Stimulated activated effector memory CD8-positive, alpha-beta T cell treated with anti-CD3 and anti-CD28 coated beads, Interleukin-12 subunit alpha, Interleukin-12 subunit beta, amount 100 ng/mL, for 72 hours (primary cell): ENCODE measurements at regions not wholly inside any gene's neighbourhood (a gene's known extent, or its start where the extent isn't known, plus 50 kb on each side); places are given as distances from the start of the nearest gene placed in this dataset.
"Not testable (repeated sequence)": the region's sequence is repeated elsewhere in the genome, so short reads cannot be mapped to it uniquely, and the experiment has no call there.

Experiments
- ATAC-seq: fragments of 150-1000 bp; cut with Tn5 transposase; 2 replicates; pipeline ENCODE4 v1.10.0; 2021
- DNase-seq, 2 donors: peaks; one replicate each; pipeline ENCODE4 v3.0.0; 2021 to 2022; ENCODE audit warnings: low spot score in 2 of 2
- H3K27ac Mint-ChIP-seq: one replicate; pipeline ENCODE4 v1.8.0; 2022; ENCODE audit warnings: mild to moderate bottlenecking, mixed read lengths
- H3K36me3 Mint-ChIP-seq: one replicate; pipeline ENCODE4 v1.8.0; 2022; ENCODE audit warnings: mild to moderate bottlenecking, mixed read lengths
- H3K4me1 Mint-ChIP-seq: one replicate; pipeline ENCODE4 v1.8.0; 2022; ENCODE audit warnings: mixed read lengths
- H3K4me3 Mint-ChIP-seq: one replicate; pipeline ENCODE4 v1.8.0; 2022; ENCODE audit warnings: mild to moderate bottlenecking, mixed read lengths
- H3K9me3 Mint-ChIP-seq: one replicate; pipeline ENCODE4 v1.8.0; 2022; ENCODE audit warnings: mixed read lengths

- Mint-ChIP-seq H3K9me3 (peaks cover 4% of the 10 kb centered on the region), H3K27ac (no peak overlapping the region), H3K4me1 (no peaks in the 10 kb centered on the region), H3K36me3 (no peaks in the 10 kb centered on the region), H3K4me3 (no peak overlapping the region)
- no peak for DNase-seq
- peak; percentile 55 for ATAC-seq
Observed at GRCh38 chr10:37733822-37734221, 123.6 kb downstream of the ZNF248 start.

- H3K36me3 Mint-ChIP-seq = no peaks in the 10 kb centered on the region
- DNase-seq = no peak
- ATAC-seq = no peak
- H3K4me1 Mint-ChIP-seq = no peaks in the 10 kb centered on the region
- no peak overlapping the region for H3K4me3 Mint-ChIP-seq
- peaks cover 4% of the 10 kb centered on the region for H3K9me3 Mint-ChIP-seq
- H3K27ac Mint-ChIP-seq = no peak overlapping the region
Observed at GRCh38 chr10:37732685-37733084, 124.7 kb downstream of the ZNF248 start.

- Mint-ChIP-seq H3K4me3 (no peak overlapping the region), H3K36me3 (no peaks in the 10 kb centered on the region), H3K27ac (no peak overlapping the region), H3K9me3 (peaks cover 4% of the 10 kb centered on the region), H3K4me1 (no peaks in the 10 kb centered on the region)
- no peak for DNase-seq
- no peak for ATAC-seq
Observed at GRCh38 chr10:37728830-37729229, 128.6 kb downstream of the ZNF248 start.

GRCh38 chr10:37727491-37728352 lies 129.7 kb downstream of the ZNF248 start:
- no peaks in the 10 kb centered on the region for H3K4me1 Mint-ChIP-seq
- no peak for ATAC-seq

GRCh38 chr10:37721100-37721499 lies 136.3 kb downstream of the ZNF248 start:
- H3K4me3 Mint-ChIP-seq = no peak overlapping the region
- no peaks in the 10 kb centered on the region for H3K36me3 Mint-ChIP-seq
- peaks cover 19% of the 10 kb centered on the region for H3K9me3 Mint-ChIP-seq
- no peak for DNase-seq
- no peaks in the 10 kb centered on the region for H3K4me1 Mint-ChIP-seq
- no peak overlapping the region for H3K27ac Mint-ChIP-seq
- ATAC-seq = peak; percentile 19

More at GRCh38 chr10:37727491-37728352, 129.7 kb downstream of the ZNF248 start:
- Mint-ChIP-seq H3K36me3 (no peaks in the 10 kb centered on the region), H3K27ac (no peak overlapping the region), H3K9me3 (peaks cover 4% of the 10 kb centered on the region), H3K4me3 (no peak overlapping the region)
- DNase-seq = no peak

- not testable (repeated sequence) for ATAC-seq, H3K4me3 Mint-ChIP-seq, H3K36me3 Mint-ChIP-seq, DNase-seq, H3K4me1 Mint-ChIP-seq, H3K27ac Mint-ChIP-seq
- H3K9me3 Mint-ChIP-seq = peaks cover 23% of the 10 kb centered on the region
Observed at GRCh38 chr10:37718060-37718459, 139.3 kb downstream of the ZNF248 start.

GRCh38 chr10:37713642-37714041 lies 143.8 kb downstream of the ZNF248 start:
- no peak overlapping the region for H3K4me3 Mint-ChIP-seq
- H3K36me3 Mint-ChIP-seq = no peaks in the 10 kb centered on the region
- DNase-seq (no peak), ATAC-seq (no peak)
- H3K27ac Mint-ChIP-seq = no peak overlapping the region
- no peaks in the 10 kb centered on the region for H3K4me1 Mint-ChIP-seq
- peaks cover 15% of the 10 kb centered on the region for H3K9me3 Mint-ChIP-seq

GRCh38 chr10:37713132-37713501 lies 144.3 kb downstream of the ZNF248 start:
- Mint-ChIP-seq H3K36me3 (no peaks in the 10 kb centered on the region), H3K4me3 (no peak overlapping the region), H3K9me3 (peaks cover 13% of the 10 kb centered on the region), H3K27ac (no peak overlapping the region), H3K4me1 (no peaks in the 10 kb centered on the region)
- ATAC-seq (no peak), DNase-seq (no peak)

- Mint-ChIP-seq H3K27ac (no peak overlapping the region), H3K4me3 (no peak overlapping the region), H3K36me3 (no peaks in the 10 kb centered on the region), H3K4me1 (no peaks in the 10 kb centered on the region), H3K9me3 (peaks cover 10% of the 10 kb centered on the region)
- DNase-seq = no peak
- ATAC-seq = peak; percentile 9
Observed at GRCh38 chr10:37712489-37713131, 144.8 kb downstream of the ZNF248 start.

GRCh38 chr10:37711617-37712488 lies 145.6 kb downstream of the ZNF248 start:
- ATAC-seq (no peak), DNase-seq (no peak)
- no peaks in the 10 kb centered on the region for H3K36me3 Mint-ChIP-seq
- peaks cover 9% of the 10 kb centered on the region for H3K9me3 Mint-ChIP-seq
- no peaks in the 10 kb centered on the region for H3K4me1 Mint-ChIP-seq
- H3K27ac Mint-ChIP-seq = no peak overlapping the region
- no peak overlapping the region for H3K4me3 Mint-ChIP-seq

GRCh38 chr10:37710831-37711616 lies 146.4 kb downstream of the ZNF248 start:
- ATAC-seq = no peak
- no peaks in the 10 kb centered on the region for H3K4me1 Mint-ChIP-seq
- H3K27ac Mint-ChIP-seq = no peak overlapping the region
- no peak for DNase-seq
- H3K9me3 Mint-ChIP-seq = peaks cover 8% of the 10 kb centered on the region
- no peak overlapping the region for H3K4me3 Mint-ChIP-seq
- H3K36me3 Mint-ChIP-seq = no peaks in the 10 kb centered on the region

- H3K4me1 Mint-ChIP-seq = no peaks in the 10 kb centered on the region
- H3K4me3 Mint-ChIP-seq = no peak overlapping the region
- H3K9me3 Mint-ChIP-seq = peaks cover 5% of the 10 kb centered on the region
- ATAC-seq = no peak
- no peak overlapping the region for H3K27ac Mint-ChIP-seq
- peaks cover 4% of the 10 kb centered on the region for H3K36me3 Mint-ChIP-seq
- no peak for DNase-seq
Observed at GRCh38 chr10:37707829-37708578, 149.4 kb downstream of the ZNF248 start.

GRCh38 chr10:37704566-37704965 lies 152.8 kb downstream of the ZNF248 start:
- no peaks in the 10 kb centered on the region for H3K4me1 Mint-ChIP-seq
- ATAC-seq (no peak), DNase-seq (no peak)
- peaks cover 9% of the 10 kb centered on the region for H3K9me3 Mint-ChIP-seq
- H3K36me3 Mint-ChIP-seq = peaks cover 6% of the 10 kb centered on the region
- no peak overlapping the region for H3K27ac Mint-ChIP-seq
- no peak overlapping the region for H3K4me3 Mint-ChIP-seq

- DNase-seq = no peak
- no peak for ATAC-seq
- Mint-ChIP-seq H3K4me1 (no peaks in the 10 kb centered on the region), H3K9me3 (peaks cover 10% of the 10 kb centered on the region), H3K36me3 (peaks cover 6% of the 10 kb centered on the region), H3K27ac (no peak overlapping the region), H3K4me3 (no peak overlapping the region)
Observed at GRCh38 chr10:37703833-37704382, 153.5 kb downstream of the ZNF248 start.
